HCT116 (cell line): ENCODE measurements at regions not wholly inside any gene's neighbourhood (a gene's known extent, or its start where the extent isn't known, plus 50 kb on each side); places are given as distances from the start of the nearest gene placed in this dataset.

ENCODE experiments used
- YY1 ChIP-seq: IDR thresholded peaks from 2 replicates; pipeline ENCODE4 v1.6.1; 2011; ENCODE audit warnings: low read length, low read depth, moderate library complexity, mild to moderate bottlenecking; ENCODE audit not compliant: insufficient replicate concordance; ENCODE audit errors: extremely low read depth
- TF ChIP-seq, protein P1 (sequence below), 3 experiments: fragments of 200-600 bp in 1 of 3; sonication (generic) in 1 of 3; IDR thresholded peaks in 2 of 3; conservative IDR thresholded peaks in 1 of 3; 2 replicates each; pipeline ENCODE4 v1.5.1; 2012 to 2017; ENCODE audit warnings: low read depth in 2 of 3, low read length in 2 of 3, antibody characterized with exemption in 1 of 3, borderline replicate concordance in 1 of 3, control low read depth in 1 of 3, mild to moderate bottlenecking in 1 of 3, mixed read lengths in 1 of 3, mixed run types in 1 of 3, moderate library complexity in 1 of 3; ENCODE audit not compliant: insufficient read depth in 1 of 3

- TF ChIP-seq, protein P1, sequence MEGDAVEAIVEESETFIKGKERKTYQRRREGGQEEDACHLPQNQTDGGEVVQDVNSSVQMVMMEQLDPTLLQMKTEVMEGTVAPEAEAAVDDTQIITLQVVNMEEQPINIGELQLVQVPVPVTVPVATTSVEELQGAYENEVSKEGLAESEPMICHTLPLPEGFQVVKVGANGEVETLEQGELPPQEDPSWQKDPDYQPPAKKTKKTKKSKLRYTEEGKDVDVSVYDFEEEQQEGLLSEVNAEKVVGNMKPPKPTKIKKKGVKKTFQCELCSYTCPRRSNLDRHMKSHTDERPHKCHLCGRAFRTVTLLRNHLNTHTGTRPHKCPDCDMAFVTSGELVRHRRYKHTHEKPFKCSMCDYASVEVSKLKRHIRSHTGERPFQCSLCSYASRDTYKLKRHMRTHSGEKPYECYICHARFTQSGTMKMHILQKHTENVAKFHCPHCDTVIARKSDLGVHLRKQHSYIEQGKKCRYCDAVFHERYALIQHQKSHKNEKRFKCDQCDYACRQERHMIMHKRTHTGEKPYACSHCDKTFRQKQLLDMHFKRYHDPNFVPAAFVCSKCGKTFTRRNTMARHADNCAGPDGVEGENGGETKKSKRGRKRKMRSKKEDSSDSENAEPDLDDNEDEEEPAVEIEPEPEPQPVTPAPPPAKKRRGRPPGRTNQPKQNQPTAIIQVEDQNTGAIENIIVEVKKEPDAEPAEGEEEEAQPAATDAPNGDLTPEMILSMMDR (IDR thresholded peaks at IDR 0.05 in 2 of 3, conservative IDR thresholded peaks at IDR 0.05 in 1 of 3; ENCODE audit: borderline replicate concordance in 1 of 3, insufficient read depth in 1 of 3, low read depth in 2 of 3, low read length in 2 of 3), result no peak
- no peak for TF ChIP-seq YY1
Observed at GRCh38 chr16:50862818-50863643, 121.1 kb downstream of the CYLD start.
